ENCODE measurements at regions not wholly inside any gene's neighbourhood (a gene's known extent, or its start where the extent isn't known, plus 50 kb on each side); places are given as distances from the start of the nearest gene placed in this dataset.

DNA sequence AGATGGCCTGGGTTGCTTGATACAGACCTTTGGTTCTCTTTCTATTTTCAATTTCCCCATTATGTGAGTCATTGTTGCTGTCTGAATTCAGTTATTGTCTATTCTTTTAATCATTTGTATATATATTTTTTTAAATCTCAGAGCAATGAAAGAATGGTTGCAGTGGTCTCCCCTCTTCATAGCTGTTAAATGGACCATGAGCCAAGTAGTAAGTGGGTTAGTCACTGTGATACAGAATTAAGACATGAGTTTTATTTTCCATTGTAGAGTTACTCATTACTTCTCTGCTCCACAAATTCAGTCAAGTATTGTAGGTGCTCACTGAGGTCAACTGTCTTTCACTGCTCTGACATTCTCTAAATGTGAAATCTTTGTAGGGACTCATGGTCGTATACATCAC lies 174.6 kb upstream of the GRAMD2B start:
- Histone ChIP-seq H3K4me3 (ENCODE audit: low read length) (no peak overlapping the region), H3K36me3 (ENCODE audit: insufficient read depth, low read length) (no peaks in the 10 kb centered on the region), H3K4me1 (ENCODE audit: insufficient read depth, low read length) (no peaks in the 10 kb centered on the region), H3K27ac (ENCODE audit: low read depth in 1 of 2, low read length in 2 of 2) (no peak overlapping the region), H3K27me3 (ENCODE audit: control insufficient read depth in 1 of 2, insufficient read depth in 2 of 2, low read length in 2 of 2) (peaks cover 0 to 4% of the 10 kb centered on the region in 2 experiments), H3K9me3 (ENCODE audit: control insufficient read depth in 1 of 2, insufficient read depth in 1 of 2, low read length in 2 of 2) (peaks cover 0 to 8% of the 10 kb centered on the region in 2 experiments)
- ATAC-seq (ENCODE audit: poor library complexity): no peak
- no peaks in the 10 kb centered on the region for H3K27me3 Mint-ChIP-seq
- no peaks in the 10 kb centered on the region for H3K4me1 Mint-ChIP-seq (ENCODE audit: low read depth)
- POLR2A ChIA-PET: no interaction called here
- TF ChIP-seq, protein P1, sequence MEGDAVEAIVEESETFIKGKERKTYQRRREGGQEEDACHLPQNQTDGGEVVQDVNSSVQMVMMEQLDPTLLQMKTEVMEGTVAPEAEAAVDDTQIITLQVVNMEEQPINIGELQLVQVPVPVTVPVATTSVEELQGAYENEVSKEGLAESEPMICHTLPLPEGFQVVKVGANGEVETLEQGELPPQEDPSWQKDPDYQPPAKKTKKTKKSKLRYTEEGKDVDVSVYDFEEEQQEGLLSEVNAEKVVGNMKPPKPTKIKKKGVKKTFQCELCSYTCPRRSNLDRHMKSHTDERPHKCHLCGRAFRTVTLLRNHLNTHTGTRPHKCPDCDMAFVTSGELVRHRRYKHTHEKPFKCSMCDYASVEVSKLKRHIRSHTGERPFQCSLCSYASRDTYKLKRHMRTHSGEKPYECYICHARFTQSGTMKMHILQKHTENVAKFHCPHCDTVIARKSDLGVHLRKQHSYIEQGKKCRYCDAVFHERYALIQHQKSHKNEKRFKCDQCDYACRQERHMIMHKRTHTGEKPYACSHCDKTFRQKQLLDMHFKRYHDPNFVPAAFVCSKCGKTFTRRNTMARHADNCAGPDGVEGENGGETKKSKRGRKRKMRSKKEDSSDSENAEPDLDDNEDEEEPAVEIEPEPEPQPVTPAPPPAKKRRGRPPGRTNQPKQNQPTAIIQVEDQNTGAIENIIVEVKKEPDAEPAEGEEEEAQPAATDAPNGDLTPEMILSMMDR (IDR thresholded peaks at IDR 0.05): no peak
- no peak overlapping the region for H3K27ac Mint-ChIP-seq
- intact Hi-C loops (cut with DNase I, micrococcal nuclease): no loop called here
- no peak for DNase-seq
- H3K9me3 Mint-ChIP-seq: peaks cover 2% of the 10 kb centered on the region
- CTCF ChIA-PET: no interaction called here
- no peak overlapping the region for H3K4me3 Mint-ChIP-seq
- H3K36me3 Mint-ChIP-seq (ENCODE audit: low read depth): no peaks in the 10 kb centered on the region

DNA sequence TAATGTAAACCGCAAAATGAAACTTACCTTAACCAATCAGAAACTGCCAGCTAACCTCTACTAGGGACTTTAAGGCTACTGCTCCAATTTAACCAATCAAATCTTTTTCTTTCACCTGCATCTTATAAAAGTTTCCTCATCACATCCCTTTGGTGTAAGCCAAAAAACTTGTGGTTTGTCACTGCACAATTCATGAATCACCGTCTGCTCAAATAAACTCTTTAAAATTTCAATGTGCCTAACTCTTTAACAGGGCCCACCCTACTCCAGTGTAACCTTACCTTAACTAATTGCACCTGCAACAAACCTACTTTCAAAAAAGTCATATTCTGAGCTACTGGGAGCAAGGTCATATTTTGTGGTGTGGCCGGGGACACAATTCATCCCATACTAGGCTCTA lies 172.2 kb upstream of the GRAMD2B start:
- ATAC-seq (ENCODE audit: poor library complexity) (no peak), DNase-seq (no peak)
- Histone ChIP-seq H3K4me3 (ENCODE audit: low read length) (no peak overlapping the region), H3K27ac (ENCODE audit: low read depth in 1 of 2, low read length in 2 of 2) (no peak overlapping the region), H3K36me3 (ENCODE audit: insufficient read depth, low read length) (no peaks in the 10 kb centered on the region), H3K9me3 (ENCODE audit: control insufficient read depth in 1 of 2, insufficient read depth in 1 of 2, low read length in 2 of 2) (peaks cover 0 to 7% of the 10 kb centered on the region in 2 experiments), H3K27me3 (ENCODE audit: control insufficient read depth in 1 of 2, insufficient read depth in 2 of 2, low read length in 2 of 2) (peaks cover 0 to 4% of the 10 kb centered on the region in 2 experiments), H3K4me1 (ENCODE audit: insufficient read depth, low read length) (no peaks in the 10 kb centered on the region)
- CTCF ChIA-PET: no interaction called here
- Mint-ChIP-seq H3K4me3 (no peak overlapping the region), H3K9me3 (peaks cover 2% of the 10 kb centered on the region), H3K4me1 (ENCODE audit: low read depth) (no peaks in the 10 kb centered on the region), H3K27me3 (peaks cover 7% of the 10 kb centered on the region), H3K27ac (no peak overlapping the region), H3K36me3 (ENCODE audit: low read depth) (no peaks in the 10 kb centered on the region)
- intact Hi-C loops (cut with DNase I, micrococcal nuclease): no loop called here
- POLR2A ChIA-PET: no interaction called here
- TF ChIP-seq, protein P1 (IDR thresholded peaks at IDR 0.05): no peak

DNA sequence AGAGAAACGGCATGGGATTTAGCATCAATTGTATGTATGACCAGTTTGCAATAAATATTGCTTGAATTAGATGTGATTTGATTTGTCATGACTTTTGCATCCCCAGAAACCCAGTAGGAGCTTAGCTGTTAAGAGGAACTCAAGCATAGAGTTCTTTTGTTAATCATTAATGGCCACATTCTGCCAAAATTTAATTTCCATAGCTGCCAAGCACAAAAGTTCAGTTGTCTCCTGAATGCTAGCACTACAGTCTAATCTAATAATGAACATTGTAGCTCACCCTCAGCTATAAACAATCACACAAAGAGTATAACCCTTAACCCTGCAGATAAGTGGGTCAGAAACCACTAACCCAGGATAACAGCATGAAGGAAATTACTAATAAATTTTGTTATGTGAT lies 169.8 kb upstream of the GRAMD2B start:
- Histone ChIP-seq H3K4me1 (ENCODE audit: insufficient read depth, low read length) (no peaks in the 10 kb centered on the region), H3K27me3 (ENCODE audit: control insufficient read depth in 1 of 2, insufficient read depth in 2 of 2, low read length in 2 of 2) (peaks cover 0 to 4% of the 10 kb centered on the region in 2 experiments), H3K4me3 (ENCODE audit: low read length) (no peak overlapping the region), H3K9me3 (ENCODE audit: control insufficient read depth in 1 of 2, insufficient read depth in 1 of 2, low read length in 2 of 2) (peaks cover 8 to 15% of the 10 kb centered on the region in 2 experiments), H3K27ac (ENCODE audit: low read depth in 1 of 2, low read length in 2 of 2) (no peak overlapping the region), H3K36me3 (ENCODE audit: insufficient read depth, low read length) (no peaks in the 10 kb centered on the region)
- Mint-ChIP-seq H3K4me3 (no peak overlapping the region), H3K4me1 (ENCODE audit: low read depth) (no peaks in the 10 kb centered on the region), H3K27me3 (peaks cover 7% of the 10 kb centered on the region), H3K9me3 (no peaks in the 10 kb centered on the region), H3K27ac (no peak overlapping the region), H3K36me3 (ENCODE audit: low read depth) (no peaks in the 10 kb centered on the region)
- CTCF ChIA-PET: no interaction called here
- intact Hi-C loops (cut with DNase I, micrococcal nuclease): no loop called here
- ATAC-seq (ENCODE audit: poor library complexity) (no peak), DNase-seq (no peak)
- TF ChIP-seq, protein P1 (IDR thresholded peaks at IDR 0.05): no peak
- POLR2A ChIA-PET: no interaction called here

Measured in CD4-positive, alpha-beta T cell (primary cell).